Kidney capillary endothelial cell (primary cell): ENCODE measurements at regions not wholly inside any gene's neighbourhood (a gene's known extent, or its start where the extent isn't known, plus 50 kb on each side); places are given as distances from the start of the nearest gene placed in this dataset.
"Not testable (repeated sequence)": the region's sequence is repeated elsewhere in the genome, so short reads cannot be mapped to it uniquely, and the experiment has no call there.

Source experiments
- DNase-seq: peaks from one replicate; pipeline ENCODE4 v3.0.0-alpha.2; 2018; ENCODE audit warnings: low spot score

DNA sequence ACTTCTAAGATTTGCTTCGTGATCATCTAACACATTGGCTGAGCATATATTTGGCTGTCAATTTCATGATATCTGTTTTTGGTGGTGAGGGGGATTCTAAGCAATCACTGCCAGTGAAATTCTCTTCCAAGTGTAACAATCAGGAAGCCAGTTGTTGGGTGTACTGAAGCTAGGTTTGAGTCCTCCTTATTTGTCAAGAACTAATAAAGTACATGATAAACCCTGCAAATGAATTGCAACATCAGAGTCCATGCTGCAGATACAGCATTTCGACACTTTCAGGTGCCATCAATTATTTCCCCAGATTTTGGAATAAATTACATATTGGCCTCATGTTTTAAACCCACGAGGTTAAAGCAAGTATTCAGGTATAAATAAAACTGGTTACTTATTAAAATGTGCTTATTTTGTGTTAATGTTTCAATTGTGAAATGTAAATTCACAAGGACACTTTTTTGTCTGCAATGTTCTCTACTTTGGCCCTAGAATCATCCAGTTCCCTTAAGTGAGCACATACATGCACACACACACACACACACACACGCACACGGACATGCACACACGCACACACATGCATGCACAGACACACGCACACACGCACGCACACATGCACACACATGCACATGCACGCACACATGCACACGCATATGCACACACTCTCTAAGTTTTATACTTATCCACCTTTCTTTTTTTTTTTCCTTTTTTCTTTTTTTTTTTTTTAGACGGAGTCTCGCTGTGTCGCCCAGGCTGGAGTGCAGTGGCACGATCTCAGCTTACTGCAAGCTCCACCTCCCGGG is 510.2 kb upstream of the KLF6 start:
- no peak for DNase-seq

DNA sequence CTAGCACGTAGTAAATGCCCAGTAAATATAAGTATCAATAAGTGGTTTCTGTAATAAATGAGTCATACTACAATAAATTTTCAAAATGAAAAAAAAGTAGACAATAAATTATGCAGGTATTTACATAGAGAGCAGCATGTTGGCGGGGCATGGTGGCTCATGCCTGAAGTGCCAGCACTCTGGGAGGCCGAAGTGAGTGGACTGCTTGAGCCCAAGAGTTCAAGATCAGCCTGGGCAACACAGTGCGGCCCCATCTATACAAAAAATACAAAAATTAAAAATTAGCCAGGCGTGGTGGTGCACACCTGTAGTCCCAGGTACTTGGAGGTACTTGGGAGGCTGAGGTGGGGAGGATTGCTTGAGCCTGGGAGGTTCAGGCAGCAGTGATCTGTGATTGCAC is 509.3 kb upstream of the KLF6 start:
- no peak for DNase-seq

DNA sequence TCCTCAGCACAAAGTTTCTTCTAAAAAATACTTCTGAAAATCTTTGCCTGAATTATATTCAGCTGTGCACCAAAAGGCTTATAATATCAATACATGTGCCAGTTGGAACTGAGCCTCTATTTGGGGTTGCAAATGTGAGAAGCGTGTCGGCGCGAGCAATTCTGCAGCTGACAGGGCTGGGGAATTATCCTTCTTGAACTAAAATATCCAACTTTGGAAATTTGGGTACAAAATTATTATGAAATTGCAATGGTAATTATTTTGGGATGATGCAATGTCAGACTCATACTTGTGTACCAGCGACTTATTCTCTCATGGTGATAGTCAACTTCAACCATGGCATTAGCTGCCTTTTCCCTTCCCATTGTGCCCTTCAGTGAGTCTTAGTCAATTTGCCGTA is 507.0 kb upstream of the KLF6 start:
- DNase-seq: no peak

DNA sequence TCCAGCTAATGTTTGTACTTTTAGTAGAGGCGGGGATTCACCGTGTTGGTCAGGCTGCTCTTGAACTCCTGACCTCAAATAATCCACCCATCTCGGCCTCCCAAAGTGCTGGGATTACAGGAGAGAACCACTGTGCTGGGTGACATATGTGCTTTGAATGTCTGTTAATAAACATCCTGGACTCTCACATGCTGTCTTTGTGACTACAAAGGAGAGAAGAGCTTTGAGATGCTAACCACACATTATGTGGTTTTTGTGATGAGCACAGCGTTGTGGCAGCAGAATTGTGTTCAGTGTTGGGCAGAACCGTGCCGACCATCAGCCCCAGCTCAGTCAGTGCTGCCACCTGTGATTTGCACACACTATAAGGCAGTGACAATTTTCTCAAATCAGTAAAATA is 500.1 kb upstream of the KLF6 start:
- DNase-seq: no peak

DNA sequence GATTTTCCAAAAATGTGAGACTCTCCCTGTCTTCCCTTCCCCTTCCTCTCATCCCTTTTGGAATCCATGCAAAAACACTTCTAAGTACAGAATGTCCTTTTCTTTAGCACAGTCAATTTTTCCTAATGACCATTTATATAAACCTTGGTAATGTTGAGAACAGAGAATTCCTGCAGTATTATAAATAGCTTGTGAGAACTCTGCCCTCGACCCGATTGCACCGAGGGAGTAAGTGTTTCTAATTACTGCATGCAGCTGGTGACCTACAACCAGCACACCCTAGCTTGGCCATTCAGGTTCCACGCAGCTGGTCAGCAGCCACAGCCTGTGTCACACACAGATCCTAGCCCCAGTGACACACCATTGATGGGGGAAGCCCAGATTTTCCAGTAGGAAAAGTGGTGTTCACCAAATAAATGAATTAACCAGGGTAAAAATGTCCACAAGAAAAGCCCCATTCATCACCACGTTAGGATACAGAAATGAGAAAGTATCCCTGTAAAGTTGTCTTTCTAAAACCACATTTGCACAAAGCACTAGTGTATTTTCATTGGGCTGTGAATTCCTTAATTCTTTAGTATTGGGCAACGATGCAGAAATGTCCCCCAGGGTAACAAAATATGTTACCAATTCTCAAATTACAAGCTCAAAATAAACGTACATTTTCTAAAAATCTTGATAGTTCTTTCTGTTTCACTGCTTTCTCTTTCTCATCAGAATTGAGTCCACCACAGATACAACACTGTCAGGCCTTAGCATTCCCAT is 499.0 kb upstream of the KLF6 start:
- DNase-seq: no peak

DNA sequence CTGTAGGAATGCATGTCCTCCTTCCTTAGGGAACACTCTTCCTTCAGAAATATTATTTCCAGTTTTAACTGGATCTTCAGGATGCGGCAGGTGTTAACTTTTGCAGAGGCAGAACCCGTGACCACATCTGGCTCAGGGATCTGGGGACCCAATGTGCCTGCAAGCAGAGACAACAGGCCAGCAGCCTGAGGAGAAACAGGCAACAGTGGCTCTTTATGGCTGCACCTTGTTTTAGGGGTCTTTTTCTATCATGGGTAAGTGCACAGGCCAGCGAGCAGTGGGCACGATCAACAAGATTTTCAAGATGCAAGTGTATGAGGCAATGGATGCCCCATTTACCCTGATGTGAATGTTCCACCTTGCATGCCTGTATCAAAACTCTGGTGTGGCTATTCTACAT is 497.5 kb upstream of the KLF6 start:
- DNase-seq: no peak

DNA sequence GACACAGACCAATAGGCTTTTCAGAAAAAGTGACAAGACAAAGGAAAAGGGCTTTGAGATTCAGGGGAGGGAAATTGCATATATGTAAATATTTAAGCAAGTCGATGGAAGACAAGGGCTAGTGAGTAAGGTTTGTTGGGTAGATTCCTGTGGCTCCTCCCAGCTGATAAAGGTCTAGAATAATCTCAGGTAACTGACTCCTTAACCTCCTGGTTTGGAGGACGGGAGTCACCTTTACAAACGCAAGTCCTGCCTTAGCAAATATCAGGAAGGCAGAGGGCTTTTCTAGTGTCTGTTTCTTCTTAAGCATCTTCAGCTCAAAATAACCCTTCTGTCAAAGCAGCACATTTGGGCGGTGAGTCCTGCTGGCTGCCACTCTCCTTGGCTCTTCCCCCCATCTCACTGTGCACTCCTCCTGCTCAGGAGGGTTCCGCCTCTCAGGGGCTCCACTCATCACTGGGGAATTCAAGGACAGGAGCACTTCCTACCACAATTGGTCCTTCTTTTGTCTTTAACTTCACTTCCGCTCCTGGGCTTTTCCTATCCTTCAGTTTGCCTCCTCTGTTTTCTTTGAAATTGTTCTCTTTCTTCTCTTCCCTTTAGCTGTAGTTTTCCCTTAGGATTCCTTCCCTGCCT is 496.3 kb upstream of the KLF6 start:
- DNase-seq: no peak

DNA sequence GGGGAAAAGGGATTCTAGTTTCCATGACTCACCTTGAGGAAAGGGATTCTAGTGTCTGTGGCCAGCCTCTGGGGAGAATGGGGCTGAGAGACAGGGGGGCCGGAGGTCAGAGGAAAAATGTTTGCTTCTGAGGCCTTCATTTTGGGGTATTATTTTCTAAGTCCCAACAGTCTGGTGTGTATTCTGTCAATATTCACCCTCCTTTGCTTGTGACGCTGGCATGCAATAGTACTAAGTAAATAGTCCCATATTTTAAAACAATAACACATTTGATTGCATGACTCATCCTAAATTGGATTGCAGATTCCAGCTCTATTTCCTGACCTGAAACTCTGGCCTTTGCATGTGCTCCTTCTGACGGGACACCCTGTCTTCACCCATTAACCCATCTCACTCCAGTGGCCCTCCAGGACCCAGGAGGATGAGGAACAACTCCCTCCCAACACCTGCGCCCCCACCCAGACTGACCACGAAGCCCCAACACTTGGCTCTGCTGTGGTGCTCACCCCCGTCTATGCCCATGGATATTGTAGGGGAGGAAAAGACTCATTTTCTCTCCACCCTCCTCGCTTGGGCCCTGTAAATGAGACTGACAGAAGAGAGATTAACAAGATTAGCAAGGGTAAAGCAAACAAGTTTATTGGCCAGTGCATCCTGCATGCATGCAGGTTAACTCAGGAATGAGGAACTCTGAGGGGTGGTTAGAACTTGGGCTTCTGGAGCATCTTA is 495.6 kb upstream of the KLF6 start:
- DNase-seq: peak; percentile 31

DNA sequence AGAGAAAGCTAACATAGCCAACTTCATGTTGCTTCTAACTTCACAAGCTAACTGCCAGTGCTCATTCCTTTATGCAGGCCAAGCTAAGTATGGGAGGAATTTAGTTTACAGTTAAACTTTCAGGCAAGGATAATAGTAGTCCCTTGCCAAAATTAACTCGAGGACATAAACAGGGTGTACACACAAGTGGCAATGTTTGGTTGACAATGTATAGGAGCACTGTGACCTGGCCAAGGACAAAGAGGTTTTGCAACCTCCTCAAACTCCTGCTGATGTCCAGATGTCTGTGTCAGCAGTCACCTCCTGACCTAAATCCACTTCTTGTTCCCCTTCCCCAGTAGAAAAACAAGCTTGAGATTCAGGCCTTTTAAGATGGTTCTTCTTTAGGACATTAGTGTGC is 494.6 kb upstream of the KLF6 start:
- DNase-seq: no peak

DNA sequence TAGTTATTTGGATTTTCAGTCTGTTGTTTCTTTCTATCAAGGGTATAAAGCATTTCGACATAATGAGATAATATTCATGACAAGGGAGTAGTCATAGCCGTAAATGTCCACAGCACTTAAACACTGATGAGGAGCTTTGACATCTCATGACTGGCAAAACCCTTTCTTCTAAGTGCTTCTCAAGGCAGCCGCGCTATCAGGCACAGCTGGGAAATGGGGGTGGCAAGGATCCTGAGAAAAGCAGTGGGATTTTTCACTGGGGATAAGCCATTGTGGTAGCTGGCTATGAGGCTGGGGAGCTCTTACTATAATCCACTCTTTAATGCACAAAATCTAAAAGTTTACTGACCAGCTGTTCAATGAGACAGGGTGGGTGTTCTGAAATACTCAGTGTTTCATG is 493.2 kb upstream of the KLF6 start:
- DNase-seq: no peak

DNA sequence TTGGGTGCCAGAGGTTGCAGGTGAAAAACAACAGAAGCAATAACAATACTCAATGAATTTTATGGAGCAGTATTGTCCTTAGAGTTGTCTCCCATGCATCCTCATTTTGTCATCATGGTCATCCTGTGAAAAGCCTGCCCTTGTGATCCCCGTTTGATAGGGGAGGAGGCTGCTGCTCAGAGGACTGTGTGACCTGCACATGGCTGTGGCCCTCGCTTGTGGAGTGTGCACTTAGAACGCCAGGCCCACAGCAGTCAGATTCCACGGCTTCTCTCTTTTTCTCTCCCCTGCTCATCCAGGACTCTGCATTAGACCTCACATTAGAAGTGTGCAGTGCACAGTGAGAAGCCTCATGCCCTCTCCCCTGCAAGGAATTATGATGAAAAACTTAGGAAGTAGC is 491.1 kb upstream of the KLF6 start:
- no peak for DNase-seq

DNA sequence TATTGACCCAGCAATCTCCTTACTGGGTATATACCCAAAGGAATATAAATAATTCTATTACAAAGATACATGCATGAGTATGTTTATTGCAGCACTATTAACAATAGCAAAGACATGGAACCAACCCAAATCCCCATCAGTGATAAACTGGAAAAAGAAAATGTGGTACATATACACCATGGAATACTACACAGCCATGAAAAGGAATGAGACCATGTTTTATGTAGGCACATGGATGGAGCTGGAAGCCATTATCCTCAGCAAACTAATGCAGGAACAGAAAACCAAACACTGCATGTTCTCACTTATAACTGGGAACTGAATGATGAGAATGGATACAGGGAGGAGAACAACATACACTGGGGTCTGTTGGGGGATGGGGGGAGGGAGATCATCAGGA is 489.7 kb upstream of the KLF6 start:
- not testable (repeated sequence) for DNase-seq

DNA sequence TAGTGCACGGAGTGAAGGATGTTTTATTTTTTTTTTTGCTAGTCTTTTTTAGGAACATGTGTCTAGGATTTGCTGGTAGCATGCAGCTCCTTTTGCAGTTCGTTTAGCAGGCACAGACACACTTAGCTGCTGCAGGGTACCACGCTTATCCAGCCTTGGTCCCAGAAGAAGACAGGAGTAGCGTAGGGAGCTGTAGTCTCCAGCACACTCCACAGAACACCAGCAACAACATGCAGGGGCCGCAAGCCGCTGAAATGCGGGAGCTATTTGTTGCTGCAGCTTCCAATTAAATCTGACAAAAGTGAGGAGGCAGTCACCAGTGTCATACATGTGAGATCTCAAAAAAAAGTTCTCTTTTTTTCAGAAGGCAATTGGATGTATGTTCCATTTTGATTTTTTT is 486.2 kb upstream of the KLF6 start:
- no peak for DNase-seq

DNA sequence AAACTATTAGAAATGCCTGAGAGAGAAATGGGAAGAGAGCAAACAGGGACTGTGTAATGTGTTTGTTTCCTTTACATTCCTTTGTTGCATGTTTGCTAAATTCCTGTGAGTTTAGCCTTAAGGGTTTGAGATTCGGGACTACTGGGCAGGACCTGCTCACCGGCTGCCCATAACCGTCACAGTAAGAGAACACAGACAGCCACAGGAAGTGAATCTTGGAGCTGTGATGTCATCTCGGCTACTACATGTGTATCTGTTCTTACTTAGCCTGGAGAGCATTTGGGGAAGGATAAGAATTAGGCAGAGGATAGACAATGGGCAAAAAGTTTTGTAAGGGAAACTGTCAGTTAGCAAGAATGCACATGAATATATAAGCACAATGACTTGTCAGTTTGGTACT is 485.1 kb upstream of the KLF6 start:
- DNase-seq: peak; percentile 81

DNA sequence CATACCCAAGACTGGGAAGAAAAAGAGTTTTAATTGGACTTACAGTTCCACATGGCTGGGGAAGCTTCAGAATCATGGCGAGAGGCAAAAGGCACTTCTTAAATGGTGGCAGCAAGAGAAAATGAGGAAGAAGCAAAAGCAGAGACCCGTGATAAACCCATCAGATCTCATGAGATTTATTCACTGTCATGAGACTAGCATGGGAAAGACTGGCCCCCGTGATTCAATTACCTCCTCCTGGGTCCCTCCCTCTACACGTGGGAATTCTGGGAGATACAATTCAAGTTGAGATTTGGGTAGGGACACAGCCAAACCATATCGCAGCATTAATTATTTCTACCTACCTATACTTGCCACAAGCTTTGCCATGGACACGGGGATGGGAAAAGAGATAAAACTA is 483.5 kb upstream of the KLF6 start:
- not testable (repeated sequence) for DNase-seq

DNA sequence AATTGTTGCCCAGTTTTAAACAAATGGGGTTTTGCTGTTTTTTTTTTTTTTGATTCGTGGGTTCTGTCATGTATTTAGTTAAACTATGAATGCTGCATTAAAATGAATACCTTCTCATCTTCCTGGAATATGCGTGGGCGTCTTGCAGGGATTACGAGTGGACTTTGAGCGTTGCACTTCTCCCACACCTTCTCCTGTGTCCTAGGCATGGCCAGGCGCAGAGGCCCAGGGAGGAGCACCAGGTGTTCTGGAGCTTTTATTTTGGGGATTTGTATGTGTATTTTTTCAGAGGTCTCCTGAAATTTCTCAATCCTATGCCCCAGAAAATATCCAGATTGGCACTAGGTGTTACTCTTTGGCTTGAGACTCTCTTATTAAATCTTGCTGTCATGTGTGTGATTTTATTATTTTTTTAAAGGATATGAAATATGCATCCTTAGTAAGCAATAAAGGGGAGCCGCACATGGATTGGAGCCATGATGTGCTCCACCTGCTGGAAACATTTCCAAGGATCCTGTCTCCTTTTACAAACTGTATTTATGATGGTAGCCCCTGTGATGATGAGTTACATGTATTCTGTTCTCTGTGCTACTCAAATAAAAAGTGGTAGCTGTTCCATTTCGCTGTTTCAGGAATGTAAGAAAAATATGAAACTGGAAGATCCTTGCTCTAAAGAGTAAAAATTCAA is 482.2 kb upstream of the KLF6 start:
- no peak for DNase-seq

DNA sequence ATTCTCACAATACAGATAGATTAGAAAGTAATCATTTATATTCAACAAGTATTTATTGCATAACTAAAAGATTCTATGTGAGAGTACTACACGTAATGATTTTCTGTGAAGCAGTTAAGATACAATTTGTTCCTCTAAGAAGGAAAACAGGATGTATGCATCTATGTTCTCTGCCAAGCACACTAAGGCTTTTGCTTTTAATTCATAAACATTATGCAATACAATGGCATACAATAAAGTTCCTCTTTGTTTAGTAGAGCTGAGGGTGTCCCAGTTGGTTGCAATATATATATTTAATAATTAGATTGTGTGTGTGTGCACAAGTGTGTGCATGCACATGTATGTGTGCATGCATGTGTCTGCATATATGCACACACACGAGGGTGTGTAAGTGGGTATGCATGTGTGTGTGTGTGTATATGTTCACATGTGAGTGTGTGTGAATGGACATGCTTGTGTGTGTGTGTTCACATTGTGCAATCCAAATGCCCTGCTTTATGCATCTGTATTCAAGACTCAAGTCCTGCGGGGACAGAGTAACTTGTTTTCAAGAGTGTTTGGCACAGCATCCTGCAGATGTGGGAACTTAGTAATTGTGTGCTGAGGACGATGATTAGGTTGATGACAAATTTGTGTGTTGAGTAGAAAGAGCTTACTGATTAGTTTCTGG is 481.5 kb upstream of the KLF6 start:
- no peak for DNase-seq

DNA sequence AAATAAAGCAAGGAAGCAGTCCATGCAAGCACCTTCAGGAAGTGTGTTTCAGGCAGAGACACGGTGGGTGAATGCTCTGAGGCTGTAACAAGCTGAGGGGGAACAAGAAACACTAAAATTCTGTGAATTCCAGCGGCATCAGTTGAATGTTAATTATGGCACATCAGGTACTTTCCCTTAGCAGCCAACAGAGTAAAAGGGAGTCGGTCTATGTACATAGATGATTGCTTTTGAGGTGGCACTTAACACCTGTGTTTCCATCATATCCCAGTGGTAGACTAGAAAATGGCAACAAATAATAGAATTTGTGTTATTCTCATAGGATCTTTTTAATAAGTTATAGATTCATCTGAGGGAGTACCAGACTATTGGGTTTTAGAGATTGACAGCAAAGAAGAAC is 481.0 kb upstream of the KLF6 start:
- DNase-seq: no peak

DNA sequence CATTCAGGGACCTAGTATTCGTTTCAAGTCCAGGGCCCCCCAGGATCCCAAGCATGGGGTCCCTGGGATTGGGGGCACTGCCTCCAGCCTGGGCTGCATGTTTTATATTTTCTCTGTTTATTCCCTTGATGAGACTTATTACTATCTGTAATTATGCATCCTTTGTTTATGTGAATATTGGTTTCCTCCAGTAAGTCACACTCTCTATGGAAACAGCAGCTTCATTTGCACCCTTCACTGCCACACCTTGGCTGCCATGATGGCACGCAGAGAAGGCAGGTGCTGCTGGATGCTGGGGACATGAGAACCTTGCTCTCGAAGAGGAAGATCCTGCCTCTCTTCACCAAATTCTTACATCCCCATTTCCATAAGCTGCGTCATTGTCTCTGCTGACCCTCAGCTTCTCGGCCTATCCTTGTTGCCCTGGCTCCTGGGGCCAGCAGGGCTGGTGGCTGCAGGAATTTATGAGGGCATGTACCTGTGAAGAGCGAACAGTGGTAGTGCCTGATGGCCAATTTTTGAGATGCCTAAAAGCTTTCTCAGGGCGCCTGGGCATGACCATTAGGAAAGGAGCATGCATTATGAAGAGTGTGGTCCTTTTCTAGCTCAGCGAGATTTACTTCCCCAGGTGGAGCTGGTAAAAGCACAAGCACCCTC is 479.3 kb upstream of the KLF6 start:
- no peak for DNase-seq

DNA sequence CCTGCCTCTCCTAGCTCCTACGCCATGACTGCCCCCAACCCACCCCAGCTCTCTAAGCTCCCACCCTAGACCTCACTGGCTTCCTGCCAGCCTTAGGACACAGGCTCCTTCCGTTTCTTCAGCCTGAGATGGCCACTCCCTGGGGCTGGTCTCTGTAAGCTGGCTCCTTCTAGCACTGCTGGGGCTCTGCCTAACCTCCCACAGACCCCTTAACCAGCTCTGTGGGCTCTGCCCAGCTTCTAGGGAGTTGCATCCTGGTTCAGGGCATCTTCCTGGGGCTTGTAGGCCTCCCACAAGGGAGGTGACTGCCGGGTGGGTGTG is 478.6 kb upstream of the KLF6 start:
- DNase-seq: no peak
